ENCODE measurements at regions not wholly inside any gene's neighbourhood (a gene's known extent, or its start where the extent isn't known, plus 50 kb on each side); places are given as distances from the start of the nearest gene placed in this dataset.

GRCh38 chr5:164170814-164171213, 665.4 kb downstream of the MAT2B start:
- Mint-ChIP-seq H3K4me1 (no peaks in the 10 kb centered on the region), H3K36me3 (ENCODE audit: low read depth) (no peaks in the 10 kb centered on the region), H3K27me3 (ENCODE audit: insufficient read depth) (no peaks in the 10 kb centered on the region), H3K4me3 (no peak overlapping the region), H3K9me3 (no peaks in the 10 kb centered on the region), H3K27ac (no peak overlapping the region)
- Histone ChIP-seq H3K36me3 (ENCODE audit: control insufficient read depth, insufficient read depth, low read length) (no peaks in the 10 kb centered on the region), H3K9me3 (ENCODE audit: control insufficient read depth, low read length) (no peaks in the 10 kb centered on the region), H3K9ac (ENCODE audit: extremely low read depth, low read length, poor library complexity, severe bottlenecking) (no peak overlapping the region), H3K4me1 (ENCODE audit: control insufficient read depth, insufficient read depth, low read length) (no peaks in the 10 kb centered on the region), H3K4me3 (ENCODE audit: low read length) (no peak overlapping the region), H3K27ac (ENCODE audit: low read depth, low read length) (no peak overlapping the region), H3K27me3 (ENCODE audit: control insufficient read depth, insufficient read depth, low read length, poor library complexity, severe bottlenecking) (no peaks in the 10 kb centered on the region)
- DNase-seq: no peak
- TF ChIP-seq CTCF (conservative IDR thresholded peaks at IDR 0.05): no peak
- WGBS, 2 experiments (ENCODE audit: insufficient coverage in 1 of 2, insufficient read length in 1 of 2): 96 to 98% methylated on average over 4 to 5 of the region's 5 CpGs

- no peak for DNase-seq
- Histone ChIP-seq H3K4me3 (ENCODE audit: low read length) (no peak overlapping the region), H3K9ac (ENCODE audit: extremely low read depth, low read length, poor library complexity, severe bottlenecking) (no peak overlapping the region), H3K36me3 (ENCODE audit: control insufficient read depth, insufficient read depth, low read length) (no peaks in the 10 kb centered on the region), H3K27ac (ENCODE audit: low read depth, low read length) (no peak overlapping the region), H3K9me3 (ENCODE audit: control insufficient read depth, low read length) (no peaks in the 10 kb centered on the region), H3K4me1 (ENCODE audit: control insufficient read depth, insufficient read depth, low read length) (no peaks in the 10 kb centered on the region), H3K27me3 (ENCODE audit: control insufficient read depth, insufficient read depth, low read length, poor library complexity, severe bottlenecking) (no peaks in the 10 kb centered on the region)
- no peak for TF ChIP-seq CTCF (conservative IDR thresholded peaks at IDR 0.05)
- H3K36me3 Mint-ChIP-seq (ENCODE audit: low read depth): no peaks in the 10 kb centered on the region
- 80 to 90% methylated on average over 1 to 2 of the region's 2 CpGs for WGBS, 2 experiments (ENCODE audit: insufficient coverage in 1 of 2, insufficient read length in 1 of 2)
- H3K27ac Mint-ChIP-seq: no peak overlapping the region
- H3K4me3 Mint-ChIP-seq: no peak overlapping the region
- no peaks in the 10 kb centered on the region for H3K9me3 Mint-ChIP-seq
- no peaks in the 10 kb centered on the region for H3K27me3 Mint-ChIP-seq (ENCODE audit: insufficient read depth)
- H3K4me1 Mint-ChIP-seq: no peaks in the 10 kb centered on the region
Observed at GRCh38 chr5:164175083-164175482, 669.7 kb downstream of the MAT2B start.

GRCh38 chr5:164179406-164179805, 674.0 kb downstream of the MAT2B start:
- no peaks in the 10 kb centered on the region for H3K27me3 ChIP-seq (ENCODE audit: control insufficient read depth, insufficient read depth, low read length, poor library complexity, severe bottlenecking)
- H3K36me3 ChIP-seq (ENCODE audit: control insufficient read depth, insufficient read depth, low read length): no peaks in the 10 kb centered on the region
- H3K27me3 Mint-ChIP-seq (ENCODE audit: insufficient read depth): no peaks in the 10 kb centered on the region
- H3K9me3 Mint-ChIP-seq: no peaks in the 10 kb centered on the region
- H3K4me1 ChIP-seq (ENCODE audit: control insufficient read depth, insufficient read depth, low read length): no peaks in the 10 kb centered on the region
- DNase-seq: no peak
- H3K27ac Mint-ChIP-seq: no peak overlapping the region
- no peaks in the 10 kb centered on the region for H3K9me3 ChIP-seq (ENCODE audit: control insufficient read depth, low read length)
- TF ChIP-seq CTCF (conservative IDR thresholded peaks at IDR 0.05): no peak
- H3K9ac ChIP-seq (ENCODE audit: extremely low read depth, low read length, poor library complexity, severe bottlenecking): no peak overlapping the region
- no peaks in the 10 kb centered on the region for H3K36me3 Mint-ChIP-seq (ENCODE audit: low read depth)
- H3K4me1 Mint-ChIP-seq: peaks cover 3% of the 10 kb centered on the region
- H3K27ac ChIP-seq (ENCODE audit: low read depth, low read length): no peak overlapping the region
- no peak overlapping the region for H3K4me3 ChIP-seq (ENCODE audit: low read length)
- WGBS, 2 experiments (ENCODE audit: insufficient coverage in 1 of 2, insufficient read length in 1 of 2): 96% methylated on average over 2 of the region's 2 CpGs; no CpG with 5 or more reads in 1 of the 2 experiments
- no peak overlapping the region for H3K4me3 Mint-ChIP-seq

All from endodermal cell (in vitro differentiated cells).